Adrenal gland (tissue), 9 donors: ENCODE measurements at regions not wholly inside any gene's neighbourhood (a gene's known extent, or its start where the extent isn't known, plus 50 kb on each side); places are given as distances from the start of the nearest gene placed in this dataset.

Source experiments
- DNase-seq, 7 donors: peaks; one replicate each; pipeline ENCODE4 v3.0.0-alpha.2; 2019 to 2020
- H3K27ac ChIP-seq, 5 donors: fragments of 200-600 bp; sonication (generic) in 4 of 5; 1 replicate in 3 of 5; 2 replicates in 2 of 5; pipeline versions ENCODE4 v1.5.1 to v1.8.0; 2016 to 2020; ENCODE audit warnings: mild to moderate bottlenecking in 1 of 5
- H3K27me3 ChIP-seq: fragments of 200-600 bp; 2 replicates; pipeline ENCODE4 v1.8.0; 2021
- H3K36me3 ChIP-seq, 2 donors: fragments of 200-600 bp; replicated peaks in 1 of 2; 1 replicate in 1 of 2; 2 replicates in 1 of 2; pipeline versions ENCODE4 v1.5.1 to v1.8.0; 2018 to 2022
- H3K4me1 ChIP-seq, 2 donors: fragments of 200-600 bp; replicated peaks in 1 of 2; 1 replicate in 1 of 2; 2 replicates in 1 of 2; pipeline versions ENCODE4 v1.5.1 to v1.8.0; 2018 to 2021
- H3K4me3 ChIP-seq, 4 donors: fragments of 200-600 bp; sonication (generic) in 3 of 4; one replicate each; pipeline ENCODE4 v1.5.1; 2016 to 2018
- H3K9me3 ChIP-seq, 3 donors: fragments of 200-600 bp; sonication (generic) in 1 of 3; replicated peaks in 1 of 3; 1 replicate in 2 of 3; 2 replicates in 1 of 3; pipeline versions ENCODE4 v1.5.1 to v1.8.0; 2016 to 2021
- POLR2A ChIP-seq, 2 donors: fragments of 450-650 bp; IDR thresholded peaks; one replicate each; pipeline ENCODE4 v1.6.1; 2017; ENCODE audit warnings: antibody characterized with exemption in 2 of 2, mild to moderate bottlenecking in 2 of 2, moderate library complexity in 1 of 2
- WGBS, 4 donors: extraction: QIAGEN DNeasy Blood & Tissue Kit in 2 of 4; methylation state at CpG; one replicate each; pipeline versions ENCODE4 v1.1.5 to v1.1.7; 2013 to 2017; 5-methylcytosine and 5-hydroxymethylcytosine counted together
- intact Hi-C, 2 donors: fragments of 100-400 bp; cut with DNase I; formaldehyde crosslinking; loops; one replicate each; pipeline versions ENCODE4 v1.14.1 to v1.15.0; 2022 to 2023
- TF ChIP-seq, protein P1 (sequence below), 6 experiments: fragments of 450-650 bp in 4 of 6; fragments of 200-600 bp in 2 of 6; sonication (generic) in 1 of 6; IDR thresholded peaks; 1 replicate in 5 of 6; 2 replicates in 1 of 6; pipeline versions ENCODE4 v1.5.1 to v1.8.0; 2016 to 2021; ENCODE audit warnings: antibody characterized with exemption in 6 of 6, mild to moderate bottlenecking in 2 of 6, moderate library complexity in 1 of 6
- donor health status: healthy with polysubstance abuse.
- donor health status: Bipolar disorder and iron deficiency.
- donor health status: DM: yes; HTN: yes; CAD: no.
- donor health status: DM: no; HTN: no; CAD: no.
- donor health status: DM: no; HTN: no; CAD: no.

DNA sequence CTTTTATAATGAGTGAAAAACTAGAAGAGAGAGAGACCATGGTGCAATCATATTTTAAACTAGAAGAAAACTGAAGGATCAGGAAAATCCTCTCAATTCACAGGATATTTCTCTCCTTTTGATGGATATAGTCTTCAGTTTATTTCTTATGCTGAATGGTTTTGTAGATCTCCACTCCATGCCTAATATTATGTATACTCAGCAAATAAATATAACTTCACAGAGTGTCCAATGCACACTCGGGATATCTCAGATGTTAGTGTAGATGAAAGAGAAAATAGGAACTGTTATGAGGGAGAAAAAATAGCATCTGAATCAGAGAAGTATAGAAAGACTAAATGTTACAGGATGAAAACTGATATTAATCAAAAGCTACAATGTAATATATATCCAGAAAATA, 1324.5 kb upstream of the PIK3C3 start:
- Histone ChIP-seq H3K4me3 (no peak overlapping the region), H3K9me3 (no peaks in the 10 kb centered on the region), H3K4me1 (no peaks in the 10 kb centered on the region), H3K27ac (no peak overlapping the region), H3K27me3 (no peaks in the 10 kb centered on the region), H3K36me3 (no peaks in the 10 kb centered on the region)
- TF ChIP-seq POLR2A (IDR thresholded peaks at IDR 0.05): no peak
- TF ChIP-seq, protein P1, sequence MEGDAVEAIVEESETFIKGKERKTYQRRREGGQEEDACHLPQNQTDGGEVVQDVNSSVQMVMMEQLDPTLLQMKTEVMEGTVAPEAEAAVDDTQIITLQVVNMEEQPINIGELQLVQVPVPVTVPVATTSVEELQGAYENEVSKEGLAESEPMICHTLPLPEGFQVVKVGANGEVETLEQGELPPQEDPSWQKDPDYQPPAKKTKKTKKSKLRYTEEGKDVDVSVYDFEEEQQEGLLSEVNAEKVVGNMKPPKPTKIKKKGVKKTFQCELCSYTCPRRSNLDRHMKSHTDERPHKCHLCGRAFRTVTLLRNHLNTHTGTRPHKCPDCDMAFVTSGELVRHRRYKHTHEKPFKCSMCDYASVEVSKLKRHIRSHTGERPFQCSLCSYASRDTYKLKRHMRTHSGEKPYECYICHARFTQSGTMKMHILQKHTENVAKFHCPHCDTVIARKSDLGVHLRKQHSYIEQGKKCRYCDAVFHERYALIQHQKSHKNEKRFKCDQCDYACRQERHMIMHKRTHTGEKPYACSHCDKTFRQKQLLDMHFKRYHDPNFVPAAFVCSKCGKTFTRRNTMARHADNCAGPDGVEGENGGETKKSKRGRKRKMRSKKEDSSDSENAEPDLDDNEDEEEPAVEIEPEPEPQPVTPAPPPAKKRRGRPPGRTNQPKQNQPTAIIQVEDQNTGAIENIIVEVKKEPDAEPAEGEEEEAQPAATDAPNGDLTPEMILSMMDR (IDR thresholded peaks at IDR 0.05): no peak
- intact Hi-C loops: no loop called here
- 65 to 81% (median 70%) methylated on average over 1 of the region's 1 CpG for WGBS, 4 donors
- DNase-seq: no peak

DNA sequence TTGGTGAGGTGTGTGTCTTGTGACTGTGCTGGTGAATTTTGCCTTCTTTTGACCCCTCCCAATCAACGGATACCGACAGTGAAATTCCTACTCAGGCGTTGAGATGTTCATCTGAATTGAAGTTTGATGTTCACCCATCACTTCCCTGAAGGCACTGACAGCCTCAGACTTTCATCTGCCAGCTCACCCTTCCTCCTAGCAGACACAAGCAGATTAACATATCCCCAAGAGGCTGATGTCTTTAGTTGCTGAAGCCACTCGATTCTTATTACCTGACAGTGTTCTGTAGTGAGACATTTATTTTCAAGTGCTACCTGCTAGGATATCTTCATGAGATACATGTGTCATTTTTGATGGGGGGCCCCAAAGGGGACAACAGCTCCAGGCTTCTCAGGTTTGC, 1330.1 kb upstream of the PIK3C3 start:
- 68 to 76% (median 72%) methylated on average over 4 of the region's 4 CpGs for whole genome bisulfite sequencing, 4 donors
- no peak for DNase-seq
- H3K27me3 ChIP-seq: no peaks in the 10 kb centered on the region

DNA sequence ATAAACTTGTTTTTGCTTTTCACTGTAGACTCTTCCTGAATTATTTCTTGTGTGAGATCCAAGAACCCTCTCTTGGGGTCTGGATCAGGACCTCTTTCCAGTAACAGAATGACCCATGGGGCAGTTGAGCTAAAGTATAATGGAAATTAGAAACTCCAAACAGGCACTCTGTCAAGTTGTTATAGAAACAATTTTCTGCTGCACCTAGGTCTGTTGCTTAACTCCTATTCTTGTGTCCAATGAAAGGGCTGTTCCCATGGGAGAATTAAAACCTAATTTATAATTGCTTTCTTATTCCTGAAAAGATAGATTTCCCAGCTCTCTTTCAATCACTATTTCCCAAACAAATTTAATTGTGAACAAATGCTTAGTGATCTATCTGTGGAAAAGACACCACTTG, 1341.3 kb upstream of the PIK3C3 start:
- intact Hi-C loops: no loop called here
- Histone ChIP-seq H3K36me3 (no peaks in the 10 kb centered on the region), H3K4me1 (no peaks in the 10 kb centered on the region), H3K9me3 (no peaks in the 10 kb centered on the region), H3K4me3 (no peak overlapping the region), H3K27ac (no peak overlapping the region), H3K27me3 (no peaks in the 10 kb centered on the region)
- DNase-seq: no peak
- no peak for TF ChIP-seq POLR2A (IDR thresholded peaks at IDR 0.05)
- TF ChIP-seq, protein P1 (IDR thresholded peaks at IDR 0.05): no peak

More for the DNA sequence above, 1330.1 kb upstream of the PIK3C3 start:
- intact Hi-C loops: no loop called here
- no peak overlapping the region for H3K4me3 ChIP-seq
- no peak overlapping the region for H3K27ac ChIP-seq
- TF ChIP-seq, protein P1 (IDR thresholded peaks at IDR 0.05): no peak
- TF ChIP-seq POLR2A (IDR thresholded peaks at IDR 0.05): no peak
- no peaks in the 10 kb centered on the region for H3K4me1 ChIP-seq
- H3K36me3 ChIP-seq: no peaks in the 10 kb centered on the region
- H3K9me3 ChIP-seq: no peaks in the 10 kb centered on the region

DNA sequence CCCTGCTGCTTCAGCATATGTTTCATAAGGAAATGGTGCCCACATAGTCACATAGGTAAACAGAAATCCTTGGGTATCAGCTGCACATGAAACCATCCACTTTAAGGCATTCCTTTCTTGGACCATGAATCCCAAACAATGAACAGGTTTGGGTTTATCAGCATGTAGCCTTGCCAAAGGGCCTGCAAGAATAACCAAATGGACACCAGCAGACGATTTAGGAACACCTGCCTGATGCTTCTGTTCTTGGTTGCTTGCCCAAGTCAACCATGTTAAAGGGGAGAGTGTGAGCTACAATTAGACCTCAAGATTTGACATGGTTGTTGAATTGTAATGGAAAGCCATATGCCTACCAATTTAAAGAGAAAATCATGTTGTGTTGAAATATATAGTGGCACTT, 1342.7 kb upstream of the PIK3C3 start:
- intact Hi-C loops: no loop called here
- Histone ChIP-seq H3K9me3 (no peaks in the 10 kb centered on the region), H3K4me3 (no peak overlapping the region), H3K27me3 (no peaks in the 10 kb centered on the region), H3K4me1 (no peaks in the 10 kb centered on the region), H3K36me3 (no peaks in the 10 kb centered on the region), H3K27ac (no peak overlapping the region)
- TF ChIP-seq, protein P1 (IDR thresholded peaks at IDR 0.05): no peak
- no peak for TF ChIP-seq POLR2A (IDR thresholded peaks at IDR 0.05)
- DNase-seq: no peak
- 55 to 68% (median 60%) methylated on average over 1 of the region's 1 CpG for WGBS, 4 donors
